ENCODE measurements at regions not wholly inside any gene's neighbourhood (a gene's known extent, or its start where the extent isn't known, plus 50 kb on each side); places are given as distances from the start of the nearest gene placed in this dataset.

- DNase-seq (ENCODE audit: low spot score), result no peak
These were observed 149.7 kb downstream of the CAAP1 start for GRCh38 chr9:26742828-26743476.

GRCh38 chr9:26735160-26735559 is 157.4 kb downstream of the CAAP1 start:
- no peak for DNase-seq (ENCODE audit: low spot score)

- DNase-seq (ENCODE audit: low spot score), result no peak
These were observed 163.4 kb downstream of the CAAP1 start for GRCh38 chr9:26729187-26729586.

- DNase-seq (ENCODE audit: low spot score), result no peak
These were observed 165.1 kb downstream of the CAAP1 start for GRCh38 chr9:26727471-26727870.

- no peak for DNase-seq (ENCODE audit: low spot score)
These were observed 167.0 kb downstream of the CAAP1 start for GRCh38 chr9:26725573-26725972.

GRCh38 chr9:26723486-26723885 is 169.1 kb downstream of the CAAP1 start:
- DNase-seq (ENCODE audit: low spot score), result peak; percentile 14

GRCh38 chr9:26722755-26723154 is 169.8 kb downstream of the CAAP1 start:
- DNase-seq (ENCODE audit: low spot score), result no peak

- DNase-seq (ENCODE audit: low spot score), result no peak
These were observed 182.6 kb downstream of the CAAP1 start for GRCh38 chr9:26710008-26710407.

GRCh38 chr9:26706223-26706622 is 186.4 kb downstream of the CAAP1 start:
- DNase-seq (ENCODE audit: low spot score), result no peak

- DNase-seq (ENCODE audit: low spot score), result no peak
These were observed 197.3 kb downstream of the CAAP1 start for GRCh38 chr9:26695298-26695622.

- no peak for DNase-seq (ENCODE audit: low spot score)
These were observed 198.0 kb downstream of the CAAP1 start for GRCh38 chr9:26694381-26695297.

GRCh38 chr9:26689041-26689440 is 203.6 kb downstream of the CAAP1 start:
- DNase-seq (ENCODE audit: low spot score), result no peak

GRCh38 chr9:26687421-26687820 is 205.2 kb downstream of the CAAP1 start:
- no peak for DNase-seq (ENCODE audit: low spot score)

GRCh38 chr9:26685818-26686217 is 206.8 kb downstream of the CAAP1 start:
- no peak for DNase-seq (ENCODE audit: low spot score)

- no peak for DNase-seq (ENCODE audit: low spot score)
These were observed 208.6 kb downstream of the CAAP1 start for GRCh38 chr9:26684029-26684428.

GRCh38 chr9:26682796-26683496 is 209.7 kb downstream of the CAAP1 start:
- DNase-seq (ENCODE audit: low spot score), result no peak

GRCh38 chr9:26682041-26682440 is 210.6 kb downstream of the CAAP1 start:
- no peak for DNase-seq (ENCODE audit: low spot score)

GRCh38 chr9:26677965-26678706 is 214.5 kb downstream of the CAAP1 start:
- DNase-seq (ENCODE audit: low spot score), result no peak

GRCh38 chr9:26675035-26675434 is 217.6 kb downstream of the CAAP1 start:
- no peak for DNase-seq (ENCODE audit: low spot score)

- DNase-seq (ENCODE audit: low spot score), result no peak
These were observed 219.3 kb downstream of the CAAP1 start for GRCh38 chr9:26673261-26673660.

- DNase-seq (ENCODE audit: low spot score), result peak; percentile 17
These were observed 222.6 kb downstream of the CAAP1 start for GRCh38 chr9:26669701-26670670.

Data from SW480 (cell line).